GM21576 (cell line): ENCODE measurements at regions not wholly inside any gene's neighbourhood (a gene's known extent, or its start where the extent isn't known, plus 50 kb on each side); places are given as distances from the start of the nearest gene placed in this dataset.
"Not testable (repeated sequence)": the region's sequence is repeated elsewhere in the genome, so short reads cannot be mapped to it uniquely, and the experiment has no call there.

Experiments
- ATAC-seq: cut with Tn5 transposase; IDR thresholded peaks from one replicate; pipeline ENCODE4 v1.9.1; 2021; ENCODE audit warnings: mild to moderate bottlenecking, moderate library complexity; ENCODE audit not compliant: unreplicated experiment

DNA sequence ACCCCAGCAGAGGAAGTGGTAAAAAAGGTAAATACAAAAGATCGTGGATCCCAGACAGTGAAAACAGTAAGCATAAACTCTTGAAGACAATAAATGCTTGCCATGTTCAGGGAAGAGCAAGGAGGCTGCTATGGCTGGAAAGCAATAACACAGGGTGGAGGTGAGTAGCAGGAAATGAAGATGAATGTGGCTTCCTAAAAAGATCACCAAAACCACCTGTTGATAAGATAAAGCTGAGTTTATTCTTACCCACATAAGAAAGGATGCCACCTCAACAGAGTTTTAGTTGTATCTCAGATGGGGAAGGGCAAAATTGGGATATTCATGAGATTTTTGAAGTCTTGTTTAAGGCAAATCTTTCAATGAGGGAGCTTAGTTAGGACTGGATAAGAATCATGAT, 273.3 kb downstream of the MSX2 start:
- ATAC-seq: no peak

DNA sequence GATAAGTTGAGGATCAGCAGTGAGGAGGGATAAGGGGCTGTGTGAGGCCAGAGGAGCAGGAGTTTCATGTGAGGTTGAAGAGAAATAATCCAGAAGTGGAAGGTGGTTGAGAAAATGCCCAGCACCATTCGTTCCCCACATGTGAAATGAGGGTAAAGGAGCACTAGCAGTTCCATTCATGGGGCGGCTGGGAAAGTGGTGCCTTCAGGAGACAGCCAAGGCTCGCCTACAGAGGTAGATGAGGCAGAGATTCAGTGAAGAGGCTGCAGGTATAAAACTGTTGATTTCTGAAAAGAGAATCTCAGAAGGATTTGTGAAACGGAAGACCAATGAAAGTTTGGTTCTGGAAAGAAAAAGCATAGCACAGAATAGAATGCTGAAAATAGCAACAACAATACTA, 272.6 kb downstream of the MSX2 start:
- no peak for ATAC-seq

DNA sequence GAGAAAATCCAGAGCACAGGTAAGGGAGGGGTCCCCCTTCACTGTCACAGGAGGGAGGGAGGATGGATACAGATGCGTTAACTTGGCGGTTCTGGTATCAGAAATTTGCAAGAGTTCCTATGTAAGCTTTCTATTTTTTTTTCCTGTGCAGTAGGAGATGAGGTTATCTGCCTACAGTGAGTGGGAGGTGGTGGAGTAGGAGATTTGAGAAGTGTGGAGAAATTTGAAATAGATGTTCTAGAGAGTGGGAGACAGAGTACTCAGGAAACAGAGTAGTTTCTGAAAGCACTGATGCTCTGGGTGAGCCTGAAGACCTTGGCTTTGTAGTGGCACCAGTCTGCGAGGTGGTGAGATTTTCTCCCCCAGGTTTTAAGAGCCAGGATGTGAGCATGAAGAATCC, 271.4 kb downstream of the MSX2 start:
- ATAC-seq: no peak

DNA sequence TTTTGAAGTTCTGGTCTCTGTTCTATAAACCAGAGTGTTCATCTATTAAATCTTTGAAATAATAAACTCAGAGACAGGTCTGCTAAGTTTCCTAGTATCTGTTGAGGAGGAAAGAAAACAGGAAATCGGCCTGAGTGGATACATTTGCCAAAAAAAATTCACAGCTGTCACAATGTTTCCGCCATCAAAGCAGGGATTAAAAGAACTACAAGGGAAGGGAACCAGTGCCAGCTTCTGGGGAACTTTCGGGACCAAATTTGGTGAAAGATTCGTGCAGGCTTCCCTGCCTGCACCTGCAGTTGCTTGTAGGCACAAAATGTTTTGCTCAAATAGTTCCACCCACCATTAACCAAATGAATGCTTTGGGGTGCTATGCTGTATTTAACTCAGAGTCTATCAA, 267.5 kb downstream of the MSX2 start:
- no peak for ATAC-seq

DNA sequence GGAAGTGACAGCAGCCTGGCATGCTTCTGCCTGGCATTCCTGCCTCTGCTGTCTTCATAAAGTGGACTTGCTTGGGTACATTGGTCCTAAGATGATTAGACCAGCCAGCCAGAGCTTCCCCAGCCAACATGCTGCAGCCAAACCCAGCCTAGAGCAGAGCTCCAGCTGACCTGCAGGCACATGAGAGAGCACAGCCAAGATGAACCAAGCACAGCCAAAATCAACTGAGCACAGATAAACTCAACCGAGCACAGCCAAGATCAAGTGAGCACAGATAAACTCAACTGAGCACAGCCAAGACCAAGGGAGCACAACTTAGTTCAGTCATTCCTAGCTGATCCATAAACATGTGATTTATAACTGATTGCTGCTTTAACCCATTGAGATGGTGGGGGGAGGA, 266.5 kb downstream of the MSX2 start:
- no peak for ATAC-seq

DNA sequence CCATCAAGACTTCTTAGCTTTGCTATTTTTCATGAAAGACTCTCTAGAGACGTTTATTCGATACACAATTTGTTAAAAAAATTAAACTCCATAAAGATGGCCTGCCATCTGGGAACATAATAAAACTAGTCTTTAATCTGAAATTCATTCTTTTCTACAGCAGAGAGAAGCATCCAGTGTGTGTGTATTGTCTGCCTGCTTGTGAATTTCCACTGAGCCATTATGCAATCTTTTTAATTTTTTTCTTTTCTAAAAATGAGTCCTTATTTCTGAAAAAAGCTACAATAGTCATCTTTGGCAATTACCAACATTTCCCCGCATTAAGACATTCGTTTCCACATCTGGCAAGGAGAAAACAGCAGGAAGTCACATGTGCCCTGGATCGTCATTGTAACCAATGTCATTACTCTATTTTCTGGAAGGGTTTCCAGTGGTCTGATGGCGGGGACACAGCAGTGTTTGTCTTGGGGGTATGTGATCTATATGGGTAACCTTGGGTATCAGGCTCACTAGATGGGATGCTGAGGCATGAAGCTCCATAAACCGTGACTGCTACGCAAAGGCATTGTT, 263.1 kb downstream of the MSX2 start:
- no peak for ATAC-seq

DNA sequence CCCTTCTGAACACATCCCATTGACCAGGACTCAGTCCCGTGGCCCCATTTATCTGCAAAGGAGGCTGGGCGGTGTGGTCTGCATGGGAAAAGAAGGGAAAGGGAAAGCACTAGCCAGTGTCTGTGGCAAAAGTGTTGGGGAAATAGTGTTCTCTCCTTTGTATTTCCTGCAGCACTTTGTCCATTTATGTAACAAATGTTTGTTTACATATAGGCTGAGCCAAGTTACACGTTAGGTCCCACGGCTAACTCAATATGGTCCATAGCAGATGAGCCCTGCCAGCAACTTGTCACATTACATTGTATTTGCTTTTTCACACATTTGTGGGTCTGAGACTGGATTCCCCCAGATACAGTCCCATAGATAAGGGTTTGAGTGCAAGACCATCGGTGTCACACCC, 260.5 kb downstream of the MSX2 start:
- ATAC-seq: no peak

DNA sequence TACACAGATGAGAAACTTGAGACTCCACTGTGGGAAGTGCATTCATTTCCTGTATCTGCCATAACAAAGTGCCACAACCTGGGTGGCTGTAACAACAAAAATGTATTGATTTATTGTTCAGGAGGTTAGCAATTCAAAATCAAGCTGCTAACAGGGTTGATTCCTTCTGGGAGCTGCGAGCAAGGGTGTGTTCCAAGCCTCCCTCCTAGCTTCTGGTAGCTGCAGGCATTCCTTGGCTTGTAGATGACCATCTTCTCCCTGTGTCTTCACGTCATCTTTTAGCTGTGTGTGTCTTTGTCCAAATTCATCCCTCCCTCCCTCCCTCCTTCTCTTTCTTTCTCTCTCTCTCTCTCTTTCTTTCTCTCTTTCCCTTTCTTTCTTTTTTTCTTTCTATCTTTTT, 258.1 kb downstream of the MSX2 start:
- ATAC-seq: no peak

DNA sequence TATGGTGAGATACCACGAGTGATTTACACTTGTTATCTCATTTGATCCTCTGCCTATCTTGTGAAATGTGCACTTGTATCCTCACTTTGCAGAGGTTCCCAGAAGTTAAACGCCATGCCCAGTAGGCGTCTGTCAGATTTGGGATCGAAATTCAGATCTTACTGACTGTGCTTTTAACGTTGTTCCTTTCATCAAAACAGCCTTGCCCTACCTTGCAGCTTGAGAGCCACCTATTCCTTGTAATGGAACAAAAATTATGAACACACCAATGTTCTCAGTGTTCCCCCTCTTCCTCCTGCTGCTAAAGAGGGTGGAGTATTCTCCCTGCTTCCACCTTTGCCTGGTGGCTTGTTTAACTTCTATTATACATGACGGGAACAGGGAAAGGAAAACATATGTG, 257.0 kb downstream of the MSX2 start:
- no peak for ATAC-seq

DNA sequence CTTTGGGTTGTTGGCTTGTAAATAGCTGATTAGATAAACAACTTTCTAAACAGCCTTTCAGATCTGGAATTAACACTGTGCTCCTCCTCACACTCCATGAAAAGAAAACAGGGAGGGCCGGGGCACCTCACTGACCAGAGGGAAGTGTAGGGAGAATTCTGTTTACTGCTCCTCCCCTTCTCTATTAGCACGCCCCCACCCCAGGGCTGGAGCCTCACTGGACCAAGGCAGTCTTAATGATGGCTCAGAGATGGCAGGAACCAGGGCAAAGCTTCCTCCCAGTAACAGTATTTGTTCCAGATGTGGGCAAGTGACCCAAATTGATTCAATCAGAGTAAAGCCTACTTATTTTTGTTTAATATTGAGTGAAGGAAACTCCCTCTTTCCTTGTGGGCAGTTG, 256.6 kb downstream of the MSX2 start:
- ATAC-seq: no peak

DNA sequence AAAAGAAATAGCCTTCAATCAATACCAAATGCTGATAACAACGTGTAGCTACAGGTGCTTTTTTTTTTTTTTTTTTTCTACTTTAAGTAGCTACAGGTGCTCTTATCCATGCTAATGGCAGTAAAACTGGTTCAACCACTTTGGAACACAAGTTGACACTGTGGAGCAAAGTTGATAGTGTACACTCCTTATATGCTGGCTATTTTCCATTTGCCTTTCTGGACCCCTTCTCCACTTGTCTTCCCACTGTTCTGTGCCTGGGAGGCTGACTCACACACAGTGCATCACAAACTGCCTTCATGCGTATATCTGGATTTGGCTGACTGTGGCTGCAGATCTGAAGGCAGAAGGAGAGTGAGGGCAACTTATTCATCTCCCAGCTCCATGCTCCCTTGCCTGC, 247.9 kb downstream of the MSX2 start:
- no peak for ATAC-seq

DNA sequence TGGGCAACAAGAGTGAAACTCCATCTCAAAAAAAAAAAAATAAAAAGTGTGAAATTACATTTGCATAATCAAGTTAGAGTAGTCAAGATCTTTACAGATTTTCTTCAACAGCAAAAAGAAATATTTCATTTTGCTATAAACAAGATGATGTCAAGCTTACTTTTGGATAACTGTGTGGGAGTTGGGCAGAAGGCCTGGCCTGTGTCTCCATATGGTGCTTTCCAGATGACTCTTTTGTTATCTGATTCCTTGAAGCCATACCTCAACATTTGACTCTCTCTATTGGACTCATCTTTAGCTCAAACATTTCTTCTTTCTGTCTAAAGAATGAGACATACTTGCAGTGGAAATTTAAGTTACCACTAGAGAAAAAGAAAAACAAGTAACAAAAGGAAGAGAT, 246.8 kb downstream of the MSX2 start:
- no peak for ATAC-seq

DNA sequence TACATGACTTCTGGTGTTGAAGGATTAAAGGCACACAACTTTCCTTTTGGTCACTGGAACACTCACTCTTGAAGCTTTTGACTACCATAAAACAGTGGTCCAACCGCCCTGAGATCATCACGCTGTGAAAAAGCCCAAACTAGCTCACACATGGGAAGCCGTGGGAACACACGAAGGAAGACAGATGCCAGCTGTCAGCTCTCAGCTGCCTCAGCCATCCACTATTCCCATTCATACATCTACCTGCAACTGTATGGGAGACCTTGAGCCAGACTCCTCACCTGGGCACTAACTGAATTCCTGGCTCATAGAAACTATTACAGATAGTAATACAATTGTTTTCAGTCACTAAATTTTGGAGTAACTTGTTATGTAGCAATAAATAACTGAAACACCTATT, 246.1 kb downstream of the MSX2 start:
- ATAC-seq: no peak

DNA sequence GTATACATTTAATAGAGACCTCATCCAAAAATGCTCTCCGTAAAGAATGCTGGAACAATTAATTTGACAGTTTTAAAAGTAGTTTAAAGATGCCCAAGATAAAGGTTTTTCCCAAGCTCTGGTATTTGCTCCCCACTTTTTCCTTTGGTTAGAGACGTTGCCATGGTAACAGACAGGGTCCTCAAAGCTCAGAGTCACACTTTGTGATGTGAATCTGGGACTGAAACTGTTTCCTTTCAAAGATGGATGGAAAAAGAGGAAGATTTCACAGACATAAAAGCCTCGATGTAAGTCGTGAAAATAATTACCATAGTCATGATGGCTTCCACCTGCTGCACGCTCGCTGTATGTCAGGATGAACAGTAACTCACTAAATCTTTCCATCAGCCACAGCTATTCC, 229.5 kb downstream of the MSX2 start:
- no peak for ATAC-seq

DNA sequence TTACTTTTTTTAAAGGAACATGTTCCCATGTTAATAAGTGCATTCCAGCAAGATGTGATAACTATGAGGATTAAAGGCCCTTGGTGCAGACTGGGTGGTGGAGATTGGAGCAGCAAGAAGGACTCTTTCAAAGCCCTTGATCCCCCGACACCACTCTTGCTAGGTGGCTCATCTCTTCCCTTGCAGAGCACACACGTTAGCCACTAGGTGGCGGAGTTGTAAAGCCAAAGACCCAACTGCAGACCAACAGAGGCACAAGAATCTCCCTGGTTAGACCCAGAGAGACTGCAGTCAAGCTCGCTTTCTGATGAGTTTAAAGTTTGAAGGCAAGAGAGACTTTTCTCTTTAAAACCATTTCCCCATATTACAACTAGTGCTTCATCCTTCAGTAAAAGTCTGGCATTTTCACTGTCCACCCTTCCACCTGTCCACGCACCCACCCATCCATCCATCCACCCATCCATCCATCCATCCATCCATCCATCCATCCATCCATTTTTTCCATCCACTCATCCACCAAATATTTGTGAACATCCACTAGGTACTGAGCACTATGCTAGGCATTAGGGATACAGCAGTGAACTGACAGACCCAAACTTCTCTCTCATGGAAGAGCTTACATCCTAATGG, 226.9 kb downstream of the MSX2 start:
- ATAC-seq: no peak

DNA sequence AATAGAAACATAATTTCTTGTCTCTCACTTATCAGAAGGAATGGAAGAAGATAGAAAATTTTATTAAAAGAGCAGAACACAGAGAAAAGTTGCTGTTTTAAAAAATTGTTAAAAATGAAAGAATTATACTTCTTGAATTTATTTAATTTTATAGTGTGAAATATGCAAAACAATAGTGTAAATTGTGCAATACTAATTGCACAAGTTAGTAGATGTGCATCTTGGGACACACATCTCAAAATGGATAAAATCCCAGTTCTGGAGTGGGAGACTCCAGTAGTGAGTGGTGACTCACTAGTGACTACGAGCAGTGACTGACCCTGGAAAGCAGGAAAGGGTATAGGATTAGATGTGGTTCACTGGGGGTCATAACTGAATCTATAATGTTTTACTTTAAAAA, 223.2 kb downstream of the MSX2 start:
- no peak for ATAC-seq

DNA sequence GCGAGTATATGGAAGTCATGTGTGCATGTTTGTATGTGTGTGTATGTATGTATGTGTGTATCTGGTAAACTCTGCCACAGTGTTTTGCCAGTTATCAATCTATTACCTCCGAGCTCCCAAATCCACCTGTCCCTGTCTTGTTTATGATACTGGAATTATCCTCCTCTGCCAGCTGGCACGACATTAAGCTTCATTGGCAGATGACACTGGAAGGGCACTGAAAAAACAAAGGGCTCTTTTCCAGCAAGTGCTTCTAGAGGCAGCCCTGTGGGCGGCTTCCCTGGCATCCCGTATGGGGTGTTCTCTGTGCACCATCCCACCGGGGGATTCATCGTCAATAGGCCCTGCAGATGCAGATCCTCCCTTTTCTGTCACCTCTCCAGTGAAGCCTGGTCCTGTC, 221.5 kb downstream of the MSX2 start:
- no peak for ATAC-seq

DNA sequence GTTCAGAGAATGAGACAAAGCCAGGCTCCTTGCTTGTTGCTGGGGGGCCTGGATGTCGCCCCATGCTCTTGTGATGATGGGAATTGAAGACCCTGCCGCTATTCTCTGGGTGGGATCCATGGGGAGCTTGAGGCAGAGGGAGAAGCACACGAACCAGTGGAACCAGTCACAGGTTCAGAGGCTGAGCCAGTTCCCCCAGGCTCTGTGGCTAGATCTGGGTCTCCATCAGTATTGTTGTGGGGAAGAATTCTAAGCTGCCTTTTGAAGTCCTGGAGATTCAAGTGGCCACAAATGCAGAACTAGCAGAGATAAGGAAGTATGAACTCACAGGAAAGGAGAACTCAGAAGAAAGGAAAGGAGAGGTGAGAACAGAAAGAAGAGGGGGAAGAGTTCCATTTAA, 219.4 kb downstream of the MSX2 start:
- no peak for ATAC-seq

DNA sequence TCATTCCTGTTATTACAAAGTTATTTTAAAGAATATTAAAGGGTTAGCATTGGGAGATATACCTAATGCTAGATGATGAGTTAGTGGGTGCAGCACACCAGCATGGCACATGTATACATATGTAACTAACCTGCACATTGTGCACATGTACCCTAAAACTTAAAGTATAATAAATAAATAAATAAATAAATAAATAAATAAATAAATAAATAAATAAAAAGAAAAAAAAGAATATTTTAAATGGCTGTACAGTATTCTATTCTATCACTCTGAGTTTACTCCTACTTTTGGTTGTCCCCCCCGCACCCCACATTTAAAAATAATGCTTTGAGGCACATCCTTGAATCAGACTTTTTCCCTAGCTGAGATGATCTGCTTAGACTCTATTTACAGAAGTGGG, 218.6 kb downstream of the MSX2 start:
- ATAC-seq: not testable (repeated sequence)

DNA sequence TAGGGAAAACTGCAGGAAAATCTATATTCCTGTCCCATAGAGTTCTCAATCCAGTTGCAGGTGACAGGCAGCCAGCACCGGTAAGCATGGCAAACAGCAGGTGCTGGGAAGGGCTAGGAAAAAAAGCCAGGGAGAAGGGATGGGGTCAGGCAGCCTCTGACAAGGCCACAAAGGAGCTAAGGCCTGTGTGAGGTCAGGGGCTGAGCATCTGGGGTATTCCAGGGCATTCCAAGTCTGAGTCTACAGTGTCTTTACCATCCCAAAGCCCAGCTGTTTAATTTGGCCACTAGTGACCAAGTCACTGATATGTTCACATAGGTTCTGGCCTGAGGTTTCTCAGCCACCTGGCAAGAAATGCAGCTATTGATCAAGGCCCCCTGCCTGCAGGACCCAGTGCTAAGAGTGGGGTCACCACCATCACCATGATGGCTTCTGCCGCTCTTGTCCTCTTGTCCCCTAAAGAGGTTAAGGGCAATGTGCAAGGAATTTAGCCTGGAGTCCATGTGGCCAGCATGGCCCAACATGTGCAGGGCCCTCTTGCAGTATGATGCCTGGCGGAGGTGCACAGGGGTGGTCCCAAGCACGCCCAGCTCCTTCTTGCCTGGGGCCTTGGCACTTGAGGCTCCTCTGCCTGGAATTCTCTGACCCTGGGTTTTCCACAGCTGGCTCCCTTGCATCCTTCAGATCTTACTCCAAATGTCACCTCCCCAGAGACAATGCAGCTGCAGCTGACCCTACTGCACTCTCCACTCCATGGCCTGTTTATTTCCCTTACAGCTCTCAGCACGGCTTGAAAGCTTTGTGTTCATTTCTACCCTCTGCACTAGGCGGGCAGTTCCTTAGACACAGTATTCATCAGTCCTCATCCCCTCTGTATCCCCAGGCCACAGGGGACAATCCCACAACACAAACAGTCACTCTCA, 213.1 kb downstream of the MSX2 start:
- ATAC-seq: no peak

DNA sequence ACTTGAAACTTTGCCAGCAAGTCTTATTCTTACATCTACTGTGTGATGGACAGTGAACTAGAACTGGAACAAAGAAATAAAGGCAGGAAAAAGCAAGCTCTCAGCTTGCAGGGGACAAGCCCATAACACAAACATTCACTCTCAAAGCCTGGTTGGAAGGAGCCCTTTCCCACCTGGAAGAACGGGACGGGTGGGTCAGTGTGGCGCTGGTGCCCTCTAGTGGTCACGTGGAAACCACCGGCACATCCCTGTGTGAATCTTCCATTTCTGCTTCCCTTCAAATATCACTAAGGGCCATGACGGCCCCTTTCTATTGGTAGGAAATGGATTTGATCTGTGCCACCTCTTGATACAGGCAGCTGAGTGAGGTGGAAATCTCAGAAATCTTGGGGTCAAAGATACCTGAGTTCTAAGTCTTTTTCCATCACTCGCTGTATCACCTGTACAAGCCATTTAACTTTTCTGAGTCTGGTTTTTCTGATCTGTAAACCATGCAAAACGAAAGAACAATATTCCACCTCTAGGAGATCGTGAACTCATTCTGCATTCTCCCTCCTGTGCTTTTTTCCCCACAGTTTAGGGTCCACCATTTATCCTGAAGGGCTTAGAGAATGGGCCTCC, 211.6 kb downstream of the MSX2 start:
- ATAC-seq: no peak

DNA sequence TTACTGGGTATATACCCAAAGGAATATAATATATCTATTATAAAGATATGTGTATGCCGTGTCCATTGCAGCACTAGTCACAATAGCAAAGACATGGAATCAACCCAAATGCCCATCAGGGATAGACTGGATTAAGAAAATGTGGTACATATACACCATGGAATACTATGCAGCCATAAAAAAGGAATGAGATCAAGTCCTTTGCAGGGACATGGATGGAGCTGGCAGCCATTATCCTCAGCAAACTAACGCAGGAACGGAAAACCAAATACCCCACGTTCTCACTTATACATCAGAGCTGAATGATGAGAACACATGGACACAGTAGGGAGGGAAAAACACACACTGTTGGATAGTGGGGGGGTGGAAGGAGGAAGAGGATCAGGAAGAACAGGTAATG, 206.7 kb downstream of the MSX2 start:
- ATAC-seq: not testable (repeated sequence)
